ENCODE measurements at regions not wholly inside any gene's neighbourhood (a gene's known extent, or its start where the extent isn't known, plus 50 kb on each side); places are given as distances from the start of the nearest gene placed in this dataset.

DNA sequence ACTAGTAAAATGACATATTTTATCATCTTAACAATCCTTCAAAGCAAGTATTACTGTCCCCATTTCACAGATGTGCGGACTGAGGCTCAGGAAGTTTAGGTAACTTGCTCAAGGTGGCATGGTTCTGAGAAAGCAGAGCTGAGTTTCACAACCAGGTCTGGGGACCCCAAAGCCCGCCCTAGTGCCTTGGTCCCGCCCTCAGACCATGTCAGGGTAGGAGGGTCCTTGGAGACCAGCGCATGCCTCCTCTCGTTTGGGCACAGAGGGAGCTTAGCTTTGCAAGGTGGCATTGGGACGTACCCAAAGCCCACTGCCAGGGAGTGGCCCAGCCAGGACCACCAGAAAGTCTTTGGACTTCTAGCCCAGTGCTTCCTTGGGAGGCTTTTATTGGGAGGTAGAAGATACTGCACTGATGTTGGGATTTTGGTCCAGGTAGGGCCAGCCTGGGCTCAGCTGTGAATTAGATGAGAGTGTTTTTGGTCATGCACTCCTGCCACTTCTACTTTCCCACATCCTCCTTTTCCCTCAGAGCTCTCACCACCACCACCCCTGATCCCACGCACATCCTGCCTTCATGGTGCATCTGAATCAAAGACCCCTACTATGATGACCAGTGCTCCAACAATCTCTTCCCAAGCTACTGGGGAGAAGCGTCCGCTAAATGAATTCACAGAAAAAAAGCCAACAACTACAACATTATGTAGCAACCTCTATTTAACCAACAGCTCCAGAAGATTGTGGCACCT lies 307.9 kb downstream of the TLE3 start:
- H3K4me3 ChIP-seq (ENCODE audit: low read depth in 1 of 2, low read length in 2 of 2), result no peak overlapping the region
- H3K27me3 ChIP-seq (ENCODE audit: control insufficient read depth in 1 of 2, insufficient read depth in 2 of 2, low read length in 2 of 2), result no peaks in the 10 kb centered on the region
- H3K27ac ChIP-seq (ENCODE audit: low read depth, low read length), result no peak overlapping the region
- no peaks in the 10 kb centered on the region for H3K36me3 ChIP-seq (ENCODE audit: insufficient read depth, low read length)
- H3K4me1 ChIP-seq (ENCODE audit: insufficient read depth, low read length), result peaks cover 14% of the 10 kb centered on the region
- H3K9ac ChIP-seq (ENCODE audit: low read length), result no peak overlapping the region
- H3K9me3 ChIP-seq (ENCODE audit: low read length), result peaks cover 4% of the 10 kb centered on the region

DNA sequence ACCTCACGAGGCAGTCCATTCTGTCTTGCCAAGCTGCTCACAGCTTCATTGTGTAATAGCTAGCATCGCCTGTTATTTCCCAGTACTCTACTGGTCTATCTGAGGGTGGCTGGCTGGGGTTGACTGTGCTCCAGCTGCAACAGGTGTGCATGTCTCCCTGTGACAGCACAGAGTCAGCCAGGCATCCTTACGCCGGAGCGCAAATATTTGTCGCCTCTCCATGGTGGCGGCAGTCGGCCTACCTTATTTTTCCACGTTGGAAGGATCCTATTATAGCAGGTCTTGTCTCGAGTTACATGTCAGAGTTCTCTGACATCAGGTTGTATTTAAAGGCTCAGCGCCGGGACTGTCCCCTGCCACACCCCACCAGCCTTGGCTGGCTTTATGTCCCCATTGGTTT lies 307.1 kb downstream of the TLE3 start:
- no peaks in the 10 kb centered on the region for H3K27me3 ChIP-seq (ENCODE audit: control insufficient read depth in 1 of 2, insufficient read depth in 2 of 2, low read length in 2 of 2)
- H3K9ac ChIP-seq (ENCODE audit: low read length), result no peak overlapping the region

DNA sequence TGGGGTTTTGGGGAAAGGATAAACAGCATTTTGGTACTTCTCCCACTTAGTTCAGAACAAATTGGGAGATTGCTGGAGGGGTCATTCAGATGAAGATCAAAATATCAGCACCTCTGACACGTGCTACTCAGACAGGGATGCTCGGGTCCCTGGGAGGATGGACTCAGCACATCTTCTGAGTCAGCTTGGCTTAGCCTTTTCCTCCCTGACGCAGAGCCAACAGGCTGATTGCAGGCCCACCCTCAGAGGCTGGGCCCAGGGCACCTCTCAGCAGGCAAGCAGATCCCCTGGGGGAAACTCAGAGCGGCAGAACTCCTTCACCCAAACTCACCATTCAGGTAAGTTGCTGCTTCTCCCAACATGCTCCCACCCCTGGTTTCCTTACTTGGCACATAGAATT lies 304.9 kb downstream of the TLE3 start:
- peaks cover 18% of the 10 kb centered on the region for H3K4me1 ChIP-seq (ENCODE audit: insufficient read depth, low read length)
- H3K27ac ChIP-seq (ENCODE audit: low read depth, low read length), result no peak overlapping the region
- H3K9me3 ChIP-seq (ENCODE audit: low read length), result peaks cover 4% of the 10 kb centered on the region
- no peak overlapping the region for H3K9ac ChIP-seq (ENCODE audit: low read length)
- no peaks in the 10 kb centered on the region for H3K36me3 ChIP-seq (ENCODE audit: insufficient read depth, low read length)
- H3K4me3 ChIP-seq (ENCODE audit: low read depth in 1 of 2, low read length in 2 of 2), result no peak overlapping the region
- no peaks in the 10 kb centered on the region for H3K27me3 ChIP-seq (ENCODE audit: control insufficient read depth in 1 of 2, insufficient read depth in 2 of 2, low read length in 2 of 2)

More for the DNA sequence above, 307.1 kb downstream of the TLE3 start:
- Histone ChIP-seq H3K4me3 (ENCODE audit: low read depth in 1 of 2, low read length in 2 of 2) (no peak overlapping the region), H3K4me1 (ENCODE audit: insufficient read depth, low read length) (peaks cover 18% of the 10 kb centered on the region), H3K27ac (ENCODE audit: low read depth, low read length) (no peak overlapping the region), H3K36me3 (ENCODE audit: insufficient read depth, low read length) (no peaks in the 10 kb centered on the region), H3K9me3 (ENCODE audit: low read length) (peaks cover 4% of the 10 kb centered on the region)

DNA sequence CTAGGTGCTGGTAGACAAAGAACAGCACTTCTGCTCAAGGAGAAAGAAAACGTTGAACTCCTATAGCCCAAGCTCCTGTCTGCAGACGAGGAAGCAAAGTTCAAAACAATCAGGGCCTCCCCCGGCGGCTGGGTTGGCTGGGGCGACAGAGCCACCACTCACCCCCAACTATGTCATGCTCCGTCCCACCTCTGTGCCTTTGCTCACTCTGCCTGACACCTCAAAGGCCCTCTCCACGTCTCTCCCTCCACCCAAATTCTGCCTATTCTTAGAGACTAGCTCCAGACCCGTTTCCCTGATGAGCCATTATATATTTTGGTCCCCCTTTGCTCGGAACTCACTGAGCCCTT lies 304.3 kb downstream of the TLE3 start:
- Histone ChIP-seq H3K27me3 (ENCODE audit: control insufficient read depth in 1 of 2, insufficient read depth in 2 of 2, low read length in 2 of 2) (no peaks in the 10 kb centered on the region), H3K9ac (ENCODE audit: low read length) (no peak overlapping the region), H3K9me3 (ENCODE audit: low read length) (peaks cover 4% of the 10 kb centered on the region), H3K27ac (ENCODE audit: low read depth, low read length) (no peak overlapping the region), H3K4me1 (ENCODE audit: insufficient read depth, low read length) (peaks cover 18% of the 10 kb centered on the region), H3K4me3 (ENCODE audit: low read depth in 1 of 2, low read length in 2 of 2) (no peak overlapping the region), H3K36me3 (ENCODE audit: insufficient read depth, low read length) (no peaks in the 10 kb centered on the region)

DNA sequence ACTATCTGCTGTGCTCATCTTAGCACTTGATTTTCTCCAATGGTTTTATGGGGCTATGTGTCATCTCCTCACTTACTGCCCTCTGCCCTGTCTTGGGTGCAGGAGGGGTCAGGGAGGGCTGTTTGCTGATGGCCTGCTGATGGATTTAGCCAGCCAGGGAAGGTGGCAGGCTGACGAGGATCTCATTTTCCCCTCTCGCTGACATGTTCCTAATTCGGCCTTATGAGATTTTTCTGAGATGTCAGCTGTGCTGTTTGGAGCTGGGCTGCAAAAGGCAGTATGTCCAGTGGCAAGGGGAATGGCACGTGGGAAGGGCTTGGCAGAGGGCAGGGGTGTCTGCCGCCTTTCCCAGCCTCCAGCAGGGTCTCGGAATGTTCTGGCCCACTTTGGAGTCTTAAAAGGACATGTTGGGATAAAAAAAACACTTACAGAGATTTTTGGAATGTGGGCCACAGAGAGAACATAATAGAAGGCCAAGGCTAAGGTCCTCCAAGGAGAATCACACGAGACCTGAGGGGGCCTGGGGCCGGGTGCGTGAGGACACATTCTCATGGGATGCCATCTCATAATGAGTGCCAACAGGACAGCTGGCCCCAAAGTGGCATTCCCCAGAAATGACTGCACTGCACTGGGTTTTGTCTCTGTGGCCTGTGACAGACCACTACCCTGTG lies 303.8 kb downstream of the TLE3 start:
- H3K27ac ChIP-seq (ENCODE audit: low read depth, low read length), result no peak overlapping the region
- H3K9me3 ChIP-seq (ENCODE audit: low read length), result peaks cover 4% of the 10 kb centered on the region
- no peak overlapping the region for H3K9ac ChIP-seq (ENCODE audit: low read length)
- H3K36me3 ChIP-seq (ENCODE audit: insufficient read depth, low read length), result no peaks in the 10 kb centered on the region
- peaks cover 18% of the 10 kb centered on the region for H3K4me1 ChIP-seq (ENCODE audit: insufficient read depth, low read length)
- H3K4me3 ChIP-seq (ENCODE audit: low read depth in 1 of 2, low read length in 2 of 2), result no peak overlapping the region
- H3K27me3 ChIP-seq (ENCODE audit: control insufficient read depth in 1 of 2, insufficient read depth in 2 of 2, low read length in 2 of 2), result no peaks in the 10 kb centered on the region

DNA sequence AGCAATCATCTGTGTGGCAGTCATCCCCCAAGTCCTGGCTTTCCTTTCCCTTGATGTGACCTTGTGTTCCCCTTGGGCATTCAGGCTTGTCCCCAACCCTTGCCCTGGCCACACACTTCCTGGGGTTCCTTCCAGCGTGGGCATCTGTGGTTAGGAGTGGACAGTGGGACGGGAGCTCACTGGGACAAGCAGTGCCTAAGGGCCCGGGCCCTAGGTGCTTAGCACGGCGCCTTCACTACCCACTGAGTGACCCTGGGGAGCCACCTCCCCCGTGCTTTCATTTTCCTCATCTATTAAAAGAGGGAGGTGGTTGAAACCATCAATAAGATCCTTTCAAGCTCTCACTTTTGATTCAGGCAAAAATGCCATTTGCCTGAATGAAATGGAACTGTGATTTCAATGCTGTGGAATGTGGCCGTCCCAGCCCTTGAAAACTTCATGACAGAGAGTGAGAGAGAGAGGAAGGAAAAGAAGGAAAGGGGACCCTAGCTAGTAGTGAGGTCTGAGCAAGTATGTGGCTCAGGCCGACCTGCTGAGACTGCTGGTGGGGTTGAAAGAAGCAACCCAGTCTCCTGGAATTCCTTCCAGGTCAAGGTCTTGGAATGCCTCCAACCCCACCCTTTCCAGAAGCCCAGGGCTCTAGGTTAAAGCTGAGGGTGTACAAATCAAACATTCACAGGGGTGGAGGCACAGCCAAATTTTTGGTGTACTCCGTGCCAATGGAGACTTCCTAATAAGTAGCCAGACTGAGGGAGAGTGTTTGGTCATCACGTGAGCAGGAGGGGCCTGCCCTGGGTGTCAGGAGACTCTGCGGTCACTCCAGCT lies 302.9 kb downstream of the TLE3 start:
- H3K4me3 ChIP-seq (ENCODE audit: low read depth in 1 of 2, low read length in 2 of 2), result no peak overlapping the region
- H3K4me1 ChIP-seq (ENCODE audit: insufficient read depth, low read length), result peaks cover 18% of the 10 kb centered on the region
- no peaks in the 10 kb centered on the region for H3K36me3 ChIP-seq (ENCODE audit: insufficient read depth, low read length)
- no peak overlapping the region for H3K9ac ChIP-seq (ENCODE audit: low read length)
- H3K27ac ChIP-seq (ENCODE audit: low read depth, low read length), result no peak overlapping the region
- H3K27me3 ChIP-seq (ENCODE audit: control insufficient read depth in 1 of 2, insufficient read depth in 2 of 2, low read length in 2 of 2), result no peaks in the 10 kb centered on the region
- peaks cover 4% of the 10 kb centered on the region for H3K9me3 ChIP-seq (ENCODE audit: low read length)

DNA sequence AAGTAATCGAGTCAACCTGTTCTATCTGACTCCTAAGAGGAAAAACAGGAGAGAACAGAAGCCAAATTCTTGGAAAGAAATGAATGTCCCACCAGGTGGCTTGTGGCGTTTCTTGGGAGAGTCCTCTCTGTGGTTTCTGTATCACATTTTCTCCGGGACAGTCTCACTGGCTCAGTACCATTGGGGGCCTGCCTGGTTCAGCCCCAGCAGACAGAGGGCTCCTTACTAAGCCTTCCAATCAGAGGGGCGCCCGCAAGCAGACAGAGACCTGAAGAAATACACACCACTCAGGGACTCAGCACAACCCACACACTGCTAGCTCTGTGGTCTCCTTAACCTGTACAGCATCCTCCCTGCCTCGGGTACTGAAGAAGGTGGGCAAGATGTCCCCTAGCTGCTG lies 302.1 kb downstream of the TLE3 start:
- no peaks in the 10 kb centered on the region for H3K36me3 ChIP-seq (ENCODE audit: insufficient read depth, low read length)
- H3K4me1 ChIP-seq (ENCODE audit: insufficient read depth, low read length), result peaks cover 18% of the 10 kb centered on the region
- H3K27me3 ChIP-seq (ENCODE audit: control insufficient read depth in 1 of 2, insufficient read depth in 2 of 2, low read length in 2 of 2), result no peaks in the 10 kb centered on the region
- H3K9me3 ChIP-seq (ENCODE audit: low read length), result peaks cover 4% of the 10 kb centered on the region
- H3K4me3 ChIP-seq (ENCODE audit: low read depth in 1 of 2, low read length in 2 of 2), result no peak overlapping the region
- H3K9ac ChIP-seq (ENCODE audit: low read length), result no peak overlapping the region
- no peak overlapping the region for H3K27ac ChIP-seq (ENCODE audit: low read depth, low read length)

DNA sequence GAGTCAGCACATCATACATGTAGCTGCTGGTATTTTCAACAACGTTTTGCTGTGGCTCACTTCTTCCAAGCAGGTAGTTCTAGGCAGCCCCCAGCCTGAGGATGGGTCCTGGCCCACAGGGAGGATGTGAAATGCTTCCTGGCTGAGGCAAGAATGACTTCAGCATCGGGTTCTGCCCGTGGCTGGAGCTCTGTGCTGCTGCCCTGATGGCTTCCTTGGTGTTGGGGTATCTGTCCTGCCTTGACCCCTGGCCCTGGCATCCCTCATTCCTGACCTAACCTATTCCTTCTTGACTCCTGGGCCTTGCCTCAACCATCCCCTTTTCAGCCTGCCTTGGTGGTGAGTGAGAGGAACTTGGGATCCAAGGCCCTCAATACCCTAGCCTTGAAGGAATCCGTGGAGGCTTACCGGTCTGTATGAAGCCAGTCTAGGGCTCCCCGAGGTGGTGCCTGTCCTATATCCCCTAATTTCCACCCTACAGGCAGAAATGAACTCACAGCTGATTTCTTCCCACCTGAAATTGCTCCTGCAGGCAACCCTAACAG lies 300.6 kb downstream of the TLE3 start:
- Histone ChIP-seq H3K9me3 (ENCODE audit: low read length) (no peaks in the 10 kb centered on the region), H3K27ac (ENCODE audit: low read depth, low read length) (no peak overlapping the region)

DNA sequence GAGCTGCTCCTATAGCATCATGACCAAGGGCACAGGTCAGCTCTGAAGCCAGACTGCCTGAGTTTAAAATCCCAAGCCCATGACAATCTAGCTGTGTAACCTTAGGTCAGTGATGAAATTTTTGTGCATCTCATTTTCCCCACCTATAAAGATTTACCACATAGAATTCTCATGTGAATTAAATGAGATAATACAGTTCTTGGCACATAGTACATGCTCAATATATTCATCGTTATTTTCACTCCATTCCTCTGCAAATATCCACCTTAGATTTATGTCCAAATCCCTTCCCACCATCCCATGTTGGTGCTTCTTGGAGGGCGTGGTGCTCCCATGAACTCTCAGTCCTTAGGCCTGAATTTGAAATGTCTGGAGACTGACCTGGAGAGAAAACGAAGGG lies 300.1 kb downstream of the TLE3 start:
- no peak overlapping the region for H3K27ac ChIP-seq (ENCODE audit: low read depth, low read length)
- no peak overlapping the region for H3K4me3 ChIP-seq (ENCODE audit: low read depth in 1 of 2, low read length in 2 of 2)
- H3K9ac ChIP-seq (ENCODE audit: low read length), result no peak overlapping the region
- no peaks in the 10 kb centered on the region for H3K27me3 ChIP-seq (ENCODE audit: control insufficient read depth in 1 of 2, insufficient read depth in 2 of 2, low read length in 2 of 2)
- H3K36me3 ChIP-seq (ENCODE audit: insufficient read depth, low read length), result no peaks in the 10 kb centered on the region
- H3K4me1 ChIP-seq (ENCODE audit: insufficient read depth, low read length), result peaks cover 18% of the 10 kb centered on the region
- no peaks in the 10 kb centered on the region for H3K9me3 ChIP-seq (ENCODE audit: low read length)

More for the DNA sequence above, 300.6 kb downstream of the TLE3 start:
- Histone ChIP-seq H3K4me3 (ENCODE audit: low read depth in 1 of 2, low read length in 2 of 2) (no peak overlapping the region), H3K9ac (ENCODE audit: low read length) (no peak overlapping the region), H3K27me3 (ENCODE audit: control insufficient read depth in 1 of 2, insufficient read depth in 2 of 2, low read length in 2 of 2) (no peaks in the 10 kb centered on the region), H3K4me1 (ENCODE audit: insufficient read depth, low read length) (peaks cover 18% of the 10 kb centered on the region), H3K36me3 (ENCODE audit: insufficient read depth, low read length) (no peaks in the 10 kb centered on the region)

DNA sequence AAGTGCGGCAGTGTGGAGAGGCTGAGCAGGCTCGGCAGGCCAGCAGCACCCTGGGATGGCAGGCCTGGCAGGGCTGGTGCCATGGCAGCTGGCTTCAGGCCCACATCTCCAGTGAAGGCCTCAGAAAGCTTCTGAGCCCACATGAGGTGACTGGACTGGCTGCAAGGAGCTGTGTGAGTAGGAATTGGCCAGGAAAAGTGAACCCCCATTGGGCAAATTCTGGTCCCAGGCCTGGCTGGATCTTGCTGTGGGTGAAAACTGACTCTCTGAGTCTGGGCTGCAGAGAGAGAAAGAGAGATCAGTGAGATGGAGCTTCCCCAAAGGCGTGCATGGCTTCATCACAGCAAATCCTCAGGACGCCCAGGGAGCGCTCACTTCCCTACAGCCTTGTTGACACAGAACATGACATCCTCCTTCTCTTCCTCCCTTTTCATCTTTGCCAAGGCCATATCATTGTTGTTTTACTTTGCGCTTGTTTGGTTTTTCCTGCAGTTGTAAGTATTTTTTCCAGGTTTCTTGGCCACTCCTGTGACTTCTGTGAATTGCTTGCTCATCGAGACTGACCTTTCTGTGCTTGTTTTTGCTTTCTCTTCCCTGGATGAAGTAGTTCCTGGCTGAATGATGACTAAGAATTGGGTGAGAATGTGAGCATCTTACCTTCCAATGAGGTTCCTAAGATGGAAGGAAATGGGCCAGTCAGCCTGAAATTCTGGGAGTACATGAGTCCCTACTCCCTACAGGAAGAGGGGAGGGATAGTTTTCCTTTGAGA lies 299.1 kb downstream of the TLE3 start:
- Histone ChIP-seq H3K27ac (ENCODE audit: low read depth, low read length) (no peak overlapping the region), H3K4me3 (ENCODE audit: low read depth in 1 of 2, low read length in 2 of 2) (no peak overlapping the region), H3K9ac (ENCODE audit: low read length) (no peak overlapping the region), H3K4me1 (ENCODE audit: insufficient read depth, low read length) (peaks cover 16% of the 10 kb centered on the region), H3K9me3 (ENCODE audit: low read length) (no peaks in the 10 kb centered on the region), H3K36me3 (ENCODE audit: insufficient read depth, low read length) (no peaks in the 10 kb centered on the region), H3K27me3 (ENCODE audit: control insufficient read depth in 1 of 2, insufficient read depth in 2 of 2, low read length in 2 of 2) (no peaks in the 10 kb centered on the region)

DNA sequence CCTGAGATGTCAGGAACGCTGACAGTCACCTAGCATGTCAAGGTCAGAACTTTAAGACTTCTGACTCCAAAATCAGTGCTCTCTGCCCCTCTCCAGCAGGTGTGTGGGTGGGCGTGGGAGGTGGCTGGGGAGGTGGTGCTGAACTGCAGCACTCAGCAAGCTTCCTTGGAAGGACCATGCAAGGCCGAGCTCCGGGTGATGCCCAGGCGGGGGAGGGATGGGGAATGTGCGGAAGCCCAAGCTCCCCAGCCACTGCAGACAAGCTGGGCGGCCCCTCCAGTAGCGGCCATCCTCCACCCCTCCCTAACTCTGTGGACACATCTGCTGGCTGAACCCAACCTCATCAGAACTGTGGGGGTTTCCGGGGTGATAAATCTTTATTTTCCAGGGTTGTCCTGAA lies 296.6 kb downstream of the TLE3 start:
- H3K27ac ChIP-seq (ENCODE audit: low read depth, low read length), result no peak overlapping the region
- H3K36me3 ChIP-seq (ENCODE audit: insufficient read depth, low read length), result no peaks in the 10 kb centered on the region
- no peak overlapping the region for H3K9ac ChIP-seq (ENCODE audit: low read length)
- peaks cover 0 to under 1% of the 10 kb centered on the region in 2 donors for H3K27me3 ChIP-seq (ENCODE audit: control insufficient read depth in 1 of 2, insufficient read depth in 2 of 2, low read length in 2 of 2)
- no peak overlapping the region for H3K4me3 ChIP-seq (ENCODE audit: low read depth in 1 of 2, low read length in 2 of 2)
- no peaks in the 10 kb centered on the region for H3K9me3 ChIP-seq (ENCODE audit: low read length)
- H3K4me1 ChIP-seq (ENCODE audit: insufficient read depth, low read length), result no peaks in the 10 kb centered on the region

All from muscle layer of colon (tissue), 2 donors.